GM21360 (cell line): ENCODE measurements at regions not wholly inside any gene's neighbourhood (a gene's known extent, or its start where the extent isn't known, plus 50 kb on each side); places are given as distances from the start of the nearest gene placed in this dataset.

ENCODE experiments used
- ATAC-seq: cut with Tn5 transposase; IDR thresholded peaks from one replicate; pipeline ENCODE4 v1.9.1; 2021; ENCODE audit warnings: mild to moderate bottlenecking, moderate library complexity; ENCODE audit not compliant: unreplicated experiment

GRCh38 chr1:29716306-29716705, 480.0 kb downstream of the PTPRU start:
- ATAC-seq: no peak

GRCh38 chr1:29713857-29714256, 477.5 kb downstream of the PTPRU start:
- ATAC-seq: no peak

- ATAC-seq: no peak
Observed at GRCh38 chr1:29712801-29713200, 476.5 kb downstream of the PTPRU start.

- no peak for ATAC-seq
Observed at GRCh38 chr1:29712284-29712651, 475.9 kb downstream of the PTPRU start.

GRCh38 chr1:29711582-29712283, 475.4 kb downstream of the PTPRU start:
- ATAC-seq: no peak

GRCh38 chr1:29709704-29710280, 473.5 kb downstream of the PTPRU start:
- no peak for ATAC-seq

GRCh38 chr1:29708796-29709703, 472.7 kb downstream of the PTPRU start:
- no peak for ATAC-seq

GRCh38 chr1:29708381-29708780, 472.1 kb downstream of the PTPRU start:
- no peak for ATAC-seq

GRCh38 chr1:29707796-29708195, 471.5 kb downstream of the PTPRU start:
- no peak for ATAC-seq

GRCh38 chr1:29706936-29707335, 470.6 kb downstream of the PTPRU start:
- peak; percentile 70 for ATAC-seq

GRCh38 chr1:29704430-29704829, 468.1 kb downstream of the PTPRU start:
- ATAC-seq: no peak

GRCh38 chr1:29703596-29704370, 467.5 kb downstream of the PTPRU start:
- no peak for ATAC-seq

- no peak for ATAC-seq
Observed at GRCh38 chr1:29700491-29700890, 464.2 kb downstream of the PTPRU start.

GRCh38 chr1:29698626-29699025, 462.3 kb downstream of the PTPRU start:
- ATAC-seq: no peak

- no peak for ATAC-seq
Observed at GRCh38 chr1:29698033-29698432, 461.7 kb downstream of the PTPRU start.

- no peak for ATAC-seq
Observed at GRCh38 chr1:29697391-29697780, 461.1 kb downstream of the PTPRU start.

- no peak for ATAC-seq
Observed at GRCh38 chr1:29696656-29697390, 460.5 kb downstream of the PTPRU start.

- ATAC-seq: no peak
Observed at GRCh38 chr1:29695803-29696202, 459.5 kb downstream of the PTPRU start.

- ATAC-seq: no peak
Observed at GRCh38 chr1:29695036-29695435, 458.7 kb downstream of the PTPRU start.

GRCh38 chr1:29691499-29691898, 455.2 kb downstream of the PTPRU start:
- no peak for ATAC-seq
